SK-N-SH (cell line): ENCODE measurements at regions not wholly inside any gene's neighbourhood (a gene's known extent, or its start where the extent isn't known, plus 50 kb on each side); places are given as distances from the start of the nearest gene placed in this dataset.

Source experiments
- CTCF ChIP-seq: fragments of 200-600 bp; sonication (generic); IDR thresholded peaks from 2 replicates; pipeline ENCODE4 v1.6.1; 2017; ENCODE audit warnings: antibody characterized with exemption, mild to moderate bottlenecking, moderate library complexity
- EP300 ChIP-seq, 2 experiments: IDR thresholded peaks; 2 replicates each; pipeline versions ENCODE4 v1.4.0 to v1.6.1; 2012; ENCODE audit warnings: borderline replicate concordance in 1 of 2, low read depth in 1 of 2, low read length in 1 of 2
- NRF1 ChIP-seq: IDR thresholded peaks from 2 replicates; pipeline ENCODE4 v1.6.1; 2012; ENCODE audit warnings: low read depth, mild to moderate bottlenecking, low read length

- no peak for TF ChIP-seq CTCF
- no peak for TF ChIP-seq EP300 (IDR thresholded peaks at IDR 0.05; ENCODE audit: borderline replicate concordance in 1 of 2, low read depth in 1 of 2, low read length in 1 of 2)
- TF ChIP-seq NRF1 = no peak
Observed at GRCh38 chr6:84816741-84817140, 52.3 kb upstream of the TBX18 start.
